A673 (cell line): ENCODE measurements at regions not wholly inside any gene's neighbourhood (a gene's known extent, or its start where the extent isn't known, plus 50 kb on each side); places are given as distances from the start of the nearest gene placed in this dataset.

Experiments used
- BruUV-seq: library from RNA; stranded (reverse); fragments of 400-500 nt; replicated peaks from 2 replicates; lab custom pipeline; 2021; lab: Mats Ljungman, UMichigan
- CTCF ChIA-PET: fragments of 300-600 bp; sonication (Branson Sonifier 250); formaldehyde crosslinking; loops from one replicate; lab custom pipeline; 2022; ENCODE audit warnings: antibody characterized with exemption; lab: Charles Lee
- POLR2A ChIA-PET: fragments of 300-600 bp; sonication (Branson Sonifier 250); formaldehyde crosslinking; loops from one replicate; lab custom pipeline; 2022; ENCODE audit warnings: antibody characterized with exemption; ENCODE audit not compliant: low non-redundant PET; lab: Charles Lee
- DNase-seq: peaks from one replicate; pipeline ENCODE4 v3.0.0-alpha.2; 2015; ENCODE audit warnings: low spot score
- H3K27ac ChIP-seq: fragments of 200-600 bp; sonication (generic); 2 replicates; pipeline ENCODE4 v1.5.1; 2016; ENCODE audit warnings: mixed run types, low read depth, mild to moderate bottlenecking, mixed read lengths, antibody characterized with exemption, low read length; ENCODE audit not compliant: poor library complexity, severe bottlenecking
- H3K27me3 ChIP-seq: fragments of 200-600 bp; sonication (generic); replicated peaks from 2 replicates; pipeline ENCODE4 v1.6.1; 2017; ENCODE audit warnings: mixed run types, low read depth, mild to moderate bottlenecking, mixed read lengths, antibody characterized with exemption, low read length; ENCODE audit not compliant: insufficient read depth, poor library complexity
- H3K36me3 ChIP-seq: fragments of 200-600 bp; sonication (generic); 2 replicates; pipeline ENCODE4 v1.6.1; 2016; ENCODE audit warnings: mixed run types, mild to moderate bottlenecking, mixed read lengths, antibody characterized with exemption, low read length; ENCODE audit not compliant: insufficient read depth, poor library complexity, severe bottlenecking
- H3K4me1 ChIP-seq: fragments of 200-600 bp; sonication (generic); 2 replicates; pipeline ENCODE4 v1.6.1; 2017; ENCODE audit warnings: mixed run types, mild to moderate bottlenecking, mixed read lengths, antibody characterized with exemption, low read length; ENCODE audit not compliant: insufficient read depth, poor library complexity, severe bottlenecking
- H3K4me3 ChIP-seq: fragments of 200-600 bp; sonication (generic); 2 replicates; pipeline ENCODE4 v1.5.1; 2016; ENCODE audit warnings: low read depth, mixed run types, mild to moderate bottlenecking, mixed read lengths, low read length; ENCODE audit not compliant: poor library complexity, severe bottlenecking
- H3K9me3 ChIP-seq: fragments of 200-600 bp; sonication (generic); 2 replicates; pipeline ENCODE4 v1.6.1; 2016; ENCODE audit warnings: mixed run types, low read depth, mild to moderate bottlenecking, mixed read lengths, antibody characterized with exemption, low read length; ENCODE audit not compliant: poor library complexity, severe bottlenecking
- CTCF ChIP-seq: fragments of 300-800, 200-600 bp; sonication (generic); conservative IDR thresholded peaks from 2 replicates; pipeline ENCODE4 v1.5.1; 2017; ENCODE audit warnings: low read depth, mild to moderate bottlenecking, antibody characterized with exemption, low read length, moderate library complexity, mixed read lengths
- EZH2 ChIP-seq: fragments of 200-600 bp; sonication (generic); IDR thresholded peaks from 2 replicates; pipeline ENCODE4 v1.6.1; 2017; ENCODE audit warnings: borderline replicate concordance, low read depth, mild to moderate bottlenecking, mixed read lengths, antibody characterized with exemption, low read length; ENCODE audit not compliant: poor library complexity, severe bottlenecking
- intact Hi-C: fragments of 100-400 bp; cut with micrococcal nuclease; formaldehyde crosslinking; loops from one replicate; pipeline ENCODE4 v1.10.0; 2022; ENCODE audit not compliant: unreplicated experiment

- TF ChIP-seq CTCF, result no peak
- TF ChIP-seq EZH2, result no peak
- POLR2A ChIA-PET, result no interaction called here
- H3K27ac ChIP-seq, result no peak overlapping the region
- H3K9me3 ChIP-seq, result no peaks in the 10 kb centered on the region
- H3K4me3 ChIP-seq, result no peak overlapping the region
- H3K27me3 ChIP-seq, result no peaks in the 10 kb centered on the region
- peak; percentile 60 for DNase-seq
- H3K4me1 ChIP-seq, result no peaks in the 10 kb centered on the region
- no peaks in the 10 kb centered on the region for H3K36me3 ChIP-seq
- BruUV-seq, result no TSS peak
- intact Hi-C loops, result no loop called here
- CTCF ChIA-PET, result no interaction called here
These were observed 216.7 kb upstream of the TMTC1 start for GRCh38 chr12:30000401-30000800.

- Histone ChIP-seq H3K27ac (no peak overlapping the region), H3K4me1 (no peaks in the 10 kb centered on the region), H3K4me3 (no peak overlapping the region), H3K36me3 (no peaks in the 10 kb centered on the region), H3K9me3 (no peaks in the 10 kb centered on the region), H3K27me3 (no peaks in the 10 kb centered on the region)
- ChIA-PET POLR2A (no interaction called here), CTCF (no interaction called here)
- no peak for TF ChIP-seq EZH2
- no peak for TF ChIP-seq CTCF
- intact Hi-C loops, result no loop called here
- no peak for DNase-seq
- no TSS peak for BruUV-seq
These were observed 213.3 kb upstream of the TMTC1 start for GRCh38 chr12:29996993-29997392.

GRCh38 chr12:29992366-29992765 lies 208.6 kb upstream of the TMTC1 start:
- DNase-seq, result no peak
- no peaks in the 10 kb centered on the region for H3K27me3 ChIP-seq
- no TSS peak for BruUV-seq
- TF ChIP-seq CTCF, result no peak
- TF ChIP-seq EZH2, result no peak
- no peaks in the 10 kb centered on the region for H3K36me3 ChIP-seq
- ChIA-PET POLR2A (no interaction called here), CTCF (no interaction called here)
- H3K4me3 ChIP-seq, result no peak overlapping the region
- no peaks in the 10 kb centered on the region for H3K4me1 ChIP-seq
- H3K9me3 ChIP-seq, result no peaks in the 10 kb centered on the region
- H3K27ac ChIP-seq, result no peak overlapping the region
- intact Hi-C loops, result no loop called here
